Left ventricle myocardium inferior (tissue), 1 donor: ENCODE measurements at regions not wholly inside any gene's neighbourhood (a gene's known extent, or its start where the extent isn't known, plus 50 kb on each side); places are given as distances from the start of the nearest gene placed in this dataset.

Source experiments
- DNase-seq: peaks from one replicate; pipeline ENCODE4 v3.0.0-alpha.2; 2020
- H3K27ac ChIP-seq: fragments of 200-600 bp; replicated peaks from 2 replicates; pipeline ENCODE4 v1.8.0; 2021
- H3K27me3 ChIP-seq: fragments of 200-600 bp; 2 replicates; pipeline ENCODE4 v1.8.0; 2021; ENCODE audit warnings: low read depth
- H3K36me3 ChIP-seq: fragments of 200-600 bp; 2 replicates; pipeline ENCODE4 v1.8.0; 2021
- H3K4me1 ChIP-seq: fragments of 200-600 bp; 2 replicates; pipeline ENCODE4 v1.8.0; 2021
- H3K4me3 ChIP-seq: fragments of 200-600 bp; 2 replicates; pipeline ENCODE4 v1.8.0; 2021; ENCODE audit warnings: mild to moderate bottlenecking, moderate library complexity
- H3K9me3 ChIP-seq: fragments of 200-600 bp; replicated peaks from 2 replicates; pipeline ENCODE4 v1.8.0; 2021
- CTCF ChIP-seq: fragments of 200-600 bp; IDR thresholded peaks from 2 replicates; pipeline ENCODE4 v1.8.0; 2021; ENCODE audit warnings: antibody characterized with exemption, mild to moderate bottlenecking, borderline replicate concordance
- intact Hi-C: fragments of 100-400 bp; cut with micrococcal nuclease; formaldehyde crosslinking; loops from one replicate; pipeline ENCODE4 v1.11.0; 2022
- donor health status: DM: no; HTN: yes; CAD: no; lungs with severe emphysema.

DNA sequence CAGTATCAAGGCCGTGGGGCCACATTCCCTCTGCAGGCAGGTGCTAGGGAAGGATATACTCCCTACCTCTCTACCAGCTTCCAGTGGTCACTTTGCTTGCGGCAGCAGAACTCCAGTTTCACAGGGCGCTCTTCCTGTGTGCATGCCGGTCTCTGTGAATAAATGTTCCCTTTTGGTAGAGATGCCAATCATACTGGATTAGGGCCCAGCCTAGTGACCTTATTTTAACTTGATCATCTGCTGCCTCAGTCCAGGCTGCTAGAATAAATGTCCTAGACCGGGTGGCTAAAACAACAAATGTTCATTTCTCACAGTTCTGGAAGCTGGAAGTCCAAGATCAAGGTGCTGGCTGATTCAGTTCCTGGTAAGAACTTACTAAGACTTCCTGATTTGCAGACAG is 198.8 kb upstream of the TMEM132C start:
- no peak for DNase-seq
- Histone ChIP-seq H3K27ac (no peak overlapping the region), H3K4me3 (no peak overlapping the region), H3K4me1 (no peaks in the 10 kb centered on the region), H3K9me3 (no peaks in the 10 kb centered on the region), H3K36me3 (no peaks in the 10 kb centered on the region), H3K27me3 (peaks cover 26% of the 10 kb centered on the region)
- intact Hi-C loops = no loop called here
- no peak for TF ChIP-seq CTCF

- intact Hi-C loops = no loop called here
- peak; percentile 68 for TF ChIP-seq CTCF
- Histone ChIP-seq H3K9me3 (no peaks in the 10 kb centered on the region), H3K27ac (no peak overlapping the region), H3K27me3 (peaks cover 17% of the 10 kb centered on the region), H3K4me1 (no peaks in the 10 kb centered on the region), H3K4me3 (no peak overlapping the region), H3K36me3 (no peaks in the 10 kb centered on the region)
- DNase-seq = no peak
Measured at GRCh38 chr12:128069359-128069997, 197.5 kb upstream of the TMEM132C start.

GRCh38 chr12:128073937-128074336 is 193.0 kb upstream of the TMEM132C start:
- peaks cover 5% of the 10 kb centered on the region for H3K9me3 ChIP-seq
- TF ChIP-seq CTCF = no peak
- intact Hi-C loops = no loop called here

GRCh38 chr12:128075332-128075731 is 191.6 kb upstream of the TMEM132C start:
- no peak overlapping the region for H3K27ac ChIP-seq
- H3K4me3 ChIP-seq = no peak overlapping the region
- no peak for DNase-seq
- H3K27me3 ChIP-seq = peaks cover 25% of the 10 kb centered on the region
- no peak for TF ChIP-seq CTCF
- peaks cover 5% of the 10 kb centered on the region for H3K9me3 ChIP-seq
- H3K36me3 ChIP-seq = no peaks in the 10 kb centered on the region
- H3K4me1 ChIP-seq = no peaks in the 10 kb centered on the region
- intact Hi-C loops = no loop called here

More at GRCh38 chr12:128073937-128074336, 193.0 kb upstream of the TMEM132C start:
- no peak overlapping the region for H3K4me3 ChIP-seq
- peaks cover 25% of the 10 kb centered on the region for H3K27me3 ChIP-seq
- no peaks in the 10 kb centered on the region for H3K4me1 ChIP-seq
- no peak overlapping the region for H3K27ac ChIP-seq
- H3K36me3 ChIP-seq = no peaks in the 10 kb centered on the region
- DNase-seq = no peak

DNA sequence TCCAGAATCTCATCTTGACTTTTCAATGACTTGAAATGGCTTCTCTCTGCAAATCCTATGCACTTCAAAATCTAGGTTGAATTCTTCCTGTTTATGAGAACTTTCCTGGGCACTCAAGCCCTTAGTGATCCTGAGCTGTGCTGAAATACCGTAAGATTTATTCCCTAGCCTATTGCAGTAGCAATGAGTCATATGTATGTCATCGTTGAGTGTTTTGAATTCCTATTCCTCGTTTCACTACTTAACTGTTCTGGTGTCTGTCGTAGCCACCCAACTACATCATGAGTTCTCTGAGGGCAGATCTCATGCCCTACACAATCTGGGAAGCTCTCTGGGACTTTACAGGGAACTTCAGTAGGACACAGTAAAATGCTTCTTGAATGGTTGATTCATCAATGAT is 190.8 kb upstream of the TMEM132C start:
- H3K27me3 ChIP-seq = peaks cover 25% of the 10 kb centered on the region
- no peaks in the 10 kb centered on the region for H3K36me3 ChIP-seq
- no peaks in the 10 kb centered on the region for H3K4me1 ChIP-seq
- H3K9me3 ChIP-seq = peaks cover 5% of the 10 kb centered on the region
- TF ChIP-seq CTCF = no peak
- intact Hi-C loops = no loop called here
- H3K27ac ChIP-seq = no peak overlapping the region
- H3K4me3 ChIP-seq = no peak overlapping the region
- DNase-seq = no peak
